ENCODE measurements at regions not wholly inside any gene's neighbourhood (a gene's known extent, or its start where the extent isn't known, plus 50 kb on each side); places are given as distances from the start of the nearest gene placed in this dataset.
"Not testable (repeated sequence)": the region's sequence is repeated elsewhere in the genome, so short reads cannot be mapped to it uniquely, and the experiment has no call there.

GRCh38 chr18:27564066-27564465 lies 379.0 kb upstream of the CHST9 start:
- DNase-seq, result no peak

- DNase-seq, result no peak
These were observed 373.5 kb upstream of the CHST9 start for GRCh38 chr18:27558388-27559155.

DNA sequence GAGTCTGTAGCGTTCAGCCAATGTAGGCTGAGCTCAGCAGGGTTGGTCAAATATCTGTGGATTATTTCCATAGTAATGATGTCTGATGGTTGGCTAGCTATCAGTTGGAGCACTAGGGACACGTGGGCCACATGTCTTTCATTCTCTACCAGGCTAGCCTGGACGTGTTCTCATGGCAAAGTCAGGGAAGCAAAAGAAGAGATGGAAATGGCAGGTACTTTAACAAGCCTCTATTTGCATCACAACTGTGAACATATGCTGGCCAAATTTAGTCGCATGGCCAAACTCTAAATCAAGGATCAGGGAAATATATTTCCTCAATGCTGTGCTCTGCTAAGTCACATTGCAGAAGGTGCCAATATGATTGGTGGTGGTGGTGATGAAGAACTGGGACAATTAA lies 371.6 kb upstream of the CHST9 start:
- DNase-seq, result no peak

- DNase-seq, result no peak
These were observed 364.4 kb upstream of the CHST9 start for GRCh38 chr18:27549335-27550039.

- DNase-seq, result no peak
These were observed 361.9 kb upstream of the CHST9 start for GRCh38 chr18:27546991-27547390.

- no peak for DNase-seq
These were observed 359.1 kb upstream of the CHST9 start for GRCh38 chr18:27544206-27544605.

- DNase-seq, result no peak
These were observed 356.2 kb upstream of the CHST9 start for GRCh38 chr18:27541293-27541692.

GRCh38 chr18:27540111-27540510 lies 355.0 kb upstream of the CHST9 start:
- no peak for DNase-seq

DNA sequence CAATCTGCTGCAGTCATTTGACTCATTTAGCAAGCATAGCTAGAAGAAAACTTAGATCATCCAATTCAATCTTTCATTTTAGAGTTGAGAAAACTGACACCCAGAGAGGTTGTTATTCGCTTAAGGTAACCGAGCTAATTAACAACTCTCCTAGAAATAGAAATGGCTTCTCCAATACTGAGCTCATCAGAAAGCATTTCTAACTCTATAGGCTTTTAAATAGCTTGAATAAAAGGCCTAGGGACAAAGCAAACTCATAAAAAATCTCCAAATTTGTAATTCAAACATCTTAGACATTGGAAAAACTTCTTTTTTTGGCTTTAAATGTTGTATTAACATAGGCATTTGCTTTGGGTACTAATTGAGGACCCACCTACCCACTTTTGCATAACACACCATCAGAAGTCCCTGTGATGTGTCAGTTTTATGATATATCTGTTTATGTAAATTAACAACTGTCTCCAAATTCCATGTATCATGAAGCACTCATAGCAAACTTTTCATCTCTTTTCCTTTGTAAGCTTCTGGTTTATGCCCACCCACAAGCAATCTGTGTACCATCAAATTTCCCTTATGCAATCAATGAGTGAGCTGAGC lies 343.9 kb upstream of the CHST9 start:
- no peak for DNase-seq

DNA sequence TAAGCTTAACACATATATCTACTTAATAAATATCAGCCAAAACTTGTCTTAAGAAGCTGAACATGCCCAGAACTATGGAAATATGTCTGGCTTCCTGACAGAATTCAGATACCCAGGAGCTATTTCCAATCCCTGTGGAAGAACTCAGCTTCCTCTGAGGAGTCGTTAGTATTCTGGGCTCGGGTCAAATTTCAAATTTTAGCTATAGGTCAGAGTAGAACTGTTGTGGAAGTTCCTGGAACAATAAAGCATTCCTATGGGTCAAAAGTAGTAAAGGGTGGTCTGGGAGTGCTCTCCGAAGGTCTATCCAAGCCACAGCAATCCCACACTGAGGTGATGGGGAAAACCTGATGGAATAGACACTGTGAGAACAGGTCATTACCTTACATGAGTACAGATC lies 342.7 kb upstream of the CHST9 start:
- peak; percentile 3 for DNase-seq

DNA sequence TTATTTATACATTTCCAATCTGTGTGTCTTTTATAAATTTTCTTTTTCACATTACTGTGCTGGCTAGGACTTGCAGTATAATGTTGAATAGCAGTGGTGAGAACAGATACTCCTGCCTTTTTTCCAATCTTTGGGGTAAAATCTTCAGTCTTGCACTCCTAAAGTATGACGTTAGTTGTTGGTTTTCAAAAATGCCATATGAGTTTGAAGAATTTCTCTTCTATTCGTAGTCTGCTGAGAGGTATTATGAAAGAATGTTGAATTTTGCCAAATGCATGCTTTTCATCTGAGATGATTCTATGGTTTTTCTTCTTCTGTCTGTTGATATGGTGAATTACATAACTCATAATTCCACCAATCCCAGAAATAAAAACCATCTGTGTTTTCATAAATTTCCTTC lies 335.3 kb upstream of the CHST9 start:
- DNase-seq, result peak; percentile 41

DNA sequence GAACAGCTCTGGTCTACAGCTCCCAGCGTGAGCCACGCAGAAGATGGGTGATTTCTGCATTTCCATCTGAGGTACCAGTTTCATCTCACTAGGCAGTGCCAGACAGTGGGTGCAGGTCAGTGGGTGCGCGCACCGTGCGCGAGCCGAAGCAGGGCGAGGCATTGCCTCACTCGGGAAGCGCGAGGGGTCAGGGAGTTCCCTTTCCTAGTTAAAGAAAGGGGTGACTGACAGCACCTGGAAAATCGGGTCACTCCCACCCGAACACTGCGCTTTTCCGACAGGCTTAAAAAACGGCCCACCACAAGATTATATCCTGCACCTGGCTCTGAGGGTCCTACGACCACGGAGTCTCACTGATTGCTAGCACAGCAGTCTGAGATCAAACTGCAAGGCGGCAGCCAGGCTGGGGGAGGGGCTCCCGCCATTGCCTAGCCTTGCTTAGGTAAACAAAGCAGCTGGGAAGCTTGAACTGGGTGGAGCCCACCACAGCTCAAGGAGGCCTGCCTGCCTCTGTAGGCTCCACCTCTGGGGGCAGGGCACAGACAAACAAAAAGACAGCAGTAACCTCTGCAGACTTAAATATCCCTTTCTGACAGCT lies 325.0 kb upstream of the CHST9 start:
- DNase-seq, result not testable (repeated sequence)

DNA sequence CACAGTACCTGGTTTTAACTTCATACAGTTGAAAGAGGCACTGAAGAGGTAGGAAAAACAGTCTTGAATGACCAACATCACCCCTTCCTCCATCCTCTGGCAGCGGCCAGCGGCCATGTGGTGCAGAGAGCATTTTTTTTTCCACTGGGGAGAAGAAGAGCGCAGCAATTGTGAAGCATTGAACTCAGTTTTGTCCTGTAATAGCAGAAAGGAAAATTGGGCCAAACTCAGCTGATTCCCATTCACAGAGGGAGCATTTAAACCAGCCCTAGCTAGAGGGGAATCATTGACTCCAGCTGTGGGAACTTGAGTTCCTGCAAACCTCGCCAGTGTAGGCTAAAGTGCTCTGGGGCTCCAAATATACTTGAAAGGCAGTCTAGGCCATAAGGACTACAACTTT lies 316.6 kb upstream of the CHST9 start:
- DNase-seq, result no peak

- no peak for DNase-seq
These were observed 315.4 kb upstream of the CHST9 start for GRCh38 chr18:27500531-27500930.

DNA sequence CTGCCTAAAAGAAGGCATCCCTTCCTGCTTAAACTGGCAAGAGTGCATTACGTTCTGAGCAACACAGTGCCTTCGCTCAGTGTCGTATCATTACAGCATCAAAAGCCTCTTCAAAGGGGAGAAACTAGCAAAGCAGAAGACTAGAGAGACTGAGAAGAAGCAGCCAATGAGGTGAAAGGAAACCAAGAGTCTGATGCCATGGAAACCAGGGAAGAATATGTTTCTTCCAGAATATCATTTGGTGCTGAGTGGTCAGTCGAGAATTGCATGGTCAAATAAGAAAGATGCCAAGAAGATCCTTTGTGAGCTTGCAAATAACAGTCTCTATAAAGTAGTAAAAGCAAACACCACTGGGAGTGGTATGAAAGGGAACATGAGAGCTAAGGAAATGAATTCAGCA lies 312.1 kb upstream of the CHST9 start:
- DNase-seq, result no peak

DNA sequence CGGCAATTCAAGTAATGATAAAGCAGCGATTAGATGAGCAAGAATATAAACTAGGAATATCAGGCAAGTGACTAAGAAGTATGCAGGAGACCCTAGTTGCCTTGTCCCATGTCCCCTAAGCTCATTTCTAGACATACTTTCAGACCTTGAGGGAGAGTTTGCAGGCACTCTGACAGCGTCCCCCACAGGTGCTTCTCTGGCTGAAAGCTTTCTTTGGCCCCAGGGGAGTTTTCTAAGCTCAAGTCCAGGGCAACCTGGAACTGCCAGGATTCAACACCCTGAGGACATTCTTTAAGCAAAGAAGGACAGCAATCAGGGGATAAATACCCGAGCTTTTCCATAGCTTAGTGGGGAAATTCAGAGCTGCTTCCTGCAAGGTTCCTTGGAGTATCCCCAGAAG lies 308.1 kb upstream of the CHST9 start:
- DNase-seq, result no peak

GRCh38 chr18:27491772-27492171 lies 306.7 kb upstream of the CHST9 start:
- DNase-seq, result no peak

GRCh38 chr18:27483276-27483675 lies 298.2 kb upstream of the CHST9 start:
- no peak for DNase-seq

DNA sequence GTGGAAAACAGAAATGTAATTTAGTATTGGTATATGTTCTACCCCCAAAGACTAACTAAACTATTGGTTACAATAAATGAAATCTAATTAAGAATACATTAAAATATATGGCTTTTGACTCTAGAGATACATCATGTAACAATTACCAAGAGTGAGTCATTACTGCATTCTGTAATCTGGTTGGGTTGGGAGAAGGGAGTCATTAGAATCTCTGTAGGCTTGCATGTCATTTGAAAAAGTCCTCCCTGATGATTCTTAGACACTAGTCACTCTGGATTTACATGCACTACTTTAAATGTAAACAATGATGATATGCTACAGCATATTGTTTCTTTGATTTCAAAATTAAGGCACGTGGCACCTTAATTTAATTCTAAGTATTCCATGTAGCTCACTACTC lies 293.4 kb upstream of the CHST9 start:
- no peak for DNase-seq

GRCh38 chr18:27473318-27473717 lies 288.2 kb upstream of the CHST9 start:
- DNase-seq, result no peak

DNA sequence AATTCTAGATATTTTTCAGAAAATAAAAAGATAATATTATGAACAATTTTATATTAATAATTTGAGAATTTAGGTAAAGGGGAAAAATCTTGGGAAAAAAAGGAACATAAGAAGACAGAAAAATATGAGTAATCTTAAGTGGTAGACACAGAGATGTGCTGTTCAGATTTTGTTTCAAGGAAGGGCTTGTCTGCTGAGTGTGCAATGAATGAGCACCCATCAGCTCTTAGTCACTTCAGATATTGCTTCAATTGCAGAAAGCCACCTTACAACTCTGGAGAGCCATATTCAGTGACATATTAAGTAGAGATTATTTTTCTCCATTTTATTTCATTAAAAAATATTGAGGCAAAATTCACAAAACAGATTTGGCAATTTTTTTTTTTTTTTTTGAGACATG lies 282.0 kb upstream of the CHST9 start:
- no peak for DNase-seq

- DNase-seq, result no peak
These were observed 276.8 kb upstream of the CHST9 start for GRCh38 chr18:27461957-27462356.

GRCh38 chr18:27449104-27449503 lies 264.0 kb upstream of the CHST9 start:
- no peak for DNase-seq

GRCh38 chr18:27447930-27448329 lies 262.8 kb upstream of the CHST9 start:
- no peak for DNase-seq
